ENCODE measurements at regions not wholly inside any gene's neighbourhood (a gene's known extent, or its start where the extent isn't known, plus 50 kb on each side); places are given as distances from the start of the nearest gene placed in this dataset.
"Not testable (repeated sequence)": the region's sequence is repeated elsewhere in the genome, so short reads cannot be mapped to it uniquely, and the experiment has no call there.

DNA sequence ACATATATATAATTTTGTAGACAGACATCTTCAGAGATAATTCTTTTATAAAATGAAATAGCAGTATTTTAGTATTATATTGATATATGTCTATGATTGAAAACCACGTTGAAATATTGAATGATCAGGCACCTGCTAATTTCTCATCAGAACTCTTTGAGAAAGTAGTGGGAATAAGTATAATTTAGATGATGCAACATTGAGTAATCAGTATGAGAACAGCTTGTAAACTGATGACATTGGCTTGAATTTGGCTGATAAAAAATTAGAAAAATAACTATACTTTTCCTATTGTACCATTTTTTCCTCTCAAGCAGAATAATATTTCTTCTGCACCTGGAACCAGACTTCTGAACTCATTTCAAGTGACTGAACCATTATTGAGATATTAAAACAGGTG lies 1316.8 kb downstream of the NCAM2 start:
- no peak for DNase-seq

DNA sequence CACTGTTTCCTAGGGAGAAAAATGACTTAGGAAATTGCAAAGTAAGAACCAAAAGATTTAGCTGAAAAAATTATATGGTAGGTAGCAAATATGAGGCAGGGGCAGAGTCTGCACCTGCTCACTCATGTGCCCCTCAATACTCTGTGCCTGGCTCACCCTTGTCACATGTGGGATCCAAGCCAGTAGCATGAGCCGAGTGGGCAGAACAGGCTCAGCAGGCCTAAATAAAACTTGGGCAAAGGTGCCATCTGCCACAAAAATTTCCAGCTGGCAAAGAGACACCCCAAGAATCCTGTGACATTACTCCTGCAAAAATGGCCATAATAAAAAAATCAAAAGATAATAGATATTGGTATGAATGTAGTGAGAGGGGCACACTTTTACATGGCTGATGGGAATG lies 1321.2 kb downstream of the NCAM2 start:
- DNase-seq: no peak

DNA sequence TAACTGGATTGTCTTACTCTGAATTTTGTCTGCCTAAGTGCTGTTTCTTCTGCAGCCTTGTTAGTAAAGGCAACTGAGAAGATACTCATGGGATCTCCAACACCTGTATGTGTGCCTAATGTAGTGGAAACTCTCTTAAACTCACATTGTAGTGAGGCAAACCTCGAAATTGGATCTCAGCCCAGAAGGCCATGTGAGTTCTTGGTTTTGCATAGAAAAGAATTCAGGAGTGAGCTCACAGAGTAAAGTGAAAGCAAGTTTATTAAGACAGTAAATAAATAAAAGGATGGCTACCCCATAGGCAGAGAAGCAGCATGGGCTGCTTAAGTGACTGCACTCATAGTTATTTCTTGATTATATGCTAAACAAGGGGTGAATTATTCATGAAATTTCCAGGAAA lies 1344.7 kb downstream of the NCAM2 start:
- no peak for DNase-seq

DNA sequence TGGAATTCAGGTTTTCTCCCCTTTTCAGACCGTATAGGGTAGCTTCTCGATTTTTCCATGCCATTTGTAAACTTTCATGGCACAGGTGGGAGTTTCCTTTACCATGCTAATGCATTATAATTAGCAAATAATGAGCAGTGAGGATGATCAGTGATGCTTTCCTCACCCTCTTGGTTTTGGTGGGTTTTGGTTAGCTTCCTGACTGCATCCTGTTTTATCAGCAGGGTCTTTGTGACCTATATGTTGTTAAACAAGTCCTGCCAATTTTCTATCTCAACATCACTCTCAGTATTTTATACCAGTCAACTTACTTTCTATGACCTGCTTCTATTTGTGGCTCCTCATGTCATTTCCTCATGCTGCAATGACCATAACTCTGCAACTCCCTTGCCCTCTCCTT lies 1345.1 kb downstream of the NCAM2 start:
- DNase-seq: no peak

DNA sequence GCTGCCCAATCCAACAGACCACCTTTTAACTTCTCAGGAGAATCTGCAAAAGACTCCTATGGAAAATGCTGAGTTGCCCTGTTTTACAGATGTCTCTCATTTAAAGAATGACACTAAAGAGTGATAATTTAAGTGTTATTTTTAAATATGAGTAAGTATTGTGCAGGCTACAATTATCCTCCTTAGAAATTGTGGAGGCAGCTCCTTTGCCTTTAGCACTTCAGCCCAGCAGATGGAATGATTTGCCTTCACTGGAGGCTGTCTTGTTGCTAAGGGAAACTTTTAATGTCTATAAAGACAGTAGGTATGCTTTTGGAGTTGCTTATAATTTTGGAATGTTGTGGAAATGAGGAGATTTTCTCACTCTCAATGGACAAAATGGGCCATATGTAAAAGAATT lies 1345.5 kb downstream of the NCAM2 start:
- DNase-seq: no peak

DNA sequence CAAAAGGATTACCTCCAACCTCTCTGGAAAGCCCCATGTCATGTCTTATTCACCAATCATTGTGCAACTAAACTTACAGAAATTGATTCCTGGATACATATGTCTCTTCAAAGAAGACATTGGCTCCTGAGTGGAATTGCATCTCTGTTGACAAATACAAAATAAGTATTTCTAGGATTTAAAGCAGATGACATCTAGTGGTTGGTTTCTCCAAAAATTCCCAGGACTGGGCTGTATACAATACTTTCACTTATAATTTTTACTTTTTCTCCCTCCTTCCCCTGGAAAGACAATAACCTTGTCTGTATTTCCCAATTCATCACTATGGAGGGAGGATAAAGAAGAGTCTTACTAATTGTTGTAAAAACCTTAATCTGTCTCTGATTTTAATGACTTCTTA lies 1347.4 kb downstream of the NCAM2 start:
- DNase-seq: no peak

DNA sequence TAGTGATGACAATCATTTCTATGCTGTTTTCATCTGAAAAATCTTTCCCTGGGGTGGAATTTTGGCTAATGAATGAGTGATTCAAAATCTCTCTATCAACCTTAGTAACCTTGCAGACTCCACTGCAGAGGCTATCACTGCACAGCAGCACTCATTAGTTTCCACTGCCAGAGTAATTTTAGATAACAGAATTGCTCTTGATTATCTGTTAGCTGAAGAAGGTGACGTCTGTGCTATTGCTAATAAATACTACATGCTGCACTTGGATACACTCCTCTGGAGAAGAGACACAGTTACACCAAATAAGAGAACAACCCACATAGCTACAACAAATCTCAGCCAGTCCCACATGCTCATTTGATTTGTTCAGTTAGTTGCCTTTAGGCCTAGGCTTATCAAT lies 1348.4 kb downstream of the NCAM2 start:
- DNase-seq: no peak

DNA sequence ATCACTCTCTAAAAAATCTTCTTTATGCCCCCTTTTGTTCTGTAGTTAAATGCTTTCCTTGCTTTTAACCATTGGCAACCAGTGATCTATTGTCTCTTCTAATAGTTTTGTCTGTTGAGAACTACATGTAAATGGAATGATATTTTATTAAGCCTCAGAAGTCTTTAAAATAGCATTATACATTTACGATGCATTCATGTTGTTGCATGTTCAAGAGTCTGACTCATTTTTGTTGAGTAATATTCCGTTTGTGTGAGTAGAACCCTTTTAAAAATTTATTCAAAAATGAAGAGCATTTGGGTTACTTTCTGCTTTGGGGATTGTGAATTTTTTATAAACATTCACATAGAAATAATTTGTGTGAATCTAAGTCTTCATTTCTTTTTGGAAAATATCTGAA lies 1352.9 kb downstream of the NCAM2 start:
- DNase-seq: no peak

DNA sequence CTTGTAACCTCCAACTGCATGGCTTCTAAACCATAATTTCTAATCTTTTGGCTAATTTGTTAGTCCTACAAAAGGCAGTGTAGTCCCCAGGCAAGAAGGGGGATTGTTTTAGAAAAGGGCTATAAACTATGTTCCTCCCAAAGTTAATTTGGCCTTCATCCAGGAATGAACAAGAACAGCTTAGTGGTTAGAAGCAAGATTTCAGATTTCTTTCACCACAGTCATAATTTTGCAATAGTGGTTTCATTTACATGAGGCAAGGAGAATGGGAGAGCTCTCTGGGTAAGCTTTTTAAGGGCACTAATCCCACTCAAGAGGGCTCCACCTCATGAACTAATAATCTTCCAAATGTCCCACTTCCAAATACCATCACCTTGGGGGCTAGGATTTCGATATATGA lies 1353.9 kb downstream of the NCAM2 start:
- no peak for DNase-seq

DNA sequence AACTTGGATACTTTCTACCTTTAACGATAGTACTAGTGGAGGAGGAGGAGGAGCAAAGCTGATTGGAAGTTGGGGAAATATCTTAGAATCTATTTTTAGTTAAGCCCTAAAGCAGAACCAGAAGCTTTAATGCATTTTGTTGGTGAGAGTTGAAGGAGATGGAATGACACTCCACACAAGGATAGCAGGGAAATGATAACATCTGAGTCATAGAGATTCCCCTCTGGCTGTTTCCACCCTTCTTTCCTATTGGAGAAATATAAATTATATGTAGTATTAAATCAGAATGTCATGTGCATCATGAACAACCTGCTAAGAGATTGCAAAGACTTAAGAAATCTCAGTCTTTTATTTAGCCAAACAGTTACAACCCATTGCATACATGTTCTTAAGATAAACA lies 1357.7 kb downstream of the NCAM2 start:
- DNase-seq: no peak

DNA sequence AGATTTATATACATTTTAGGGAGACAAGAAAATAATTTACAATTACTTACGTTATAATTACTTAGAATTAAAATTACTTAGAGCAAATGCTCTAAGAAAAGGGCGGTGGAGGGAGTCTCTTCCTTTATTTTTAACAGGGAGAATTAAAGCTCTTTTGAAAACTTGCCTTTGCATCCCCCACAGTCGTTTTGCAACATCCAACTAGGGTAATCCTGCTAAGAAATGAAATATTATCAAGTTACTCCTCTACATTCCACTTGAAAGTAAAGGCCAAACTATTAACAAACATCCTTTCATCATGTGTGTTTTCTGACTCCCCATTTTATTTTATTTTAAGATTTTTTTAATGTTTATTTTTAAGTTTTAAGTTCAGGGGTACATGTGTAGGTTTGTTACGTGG lies 1358.5 kb downstream of the NCAM2 start:
- no peak for DNase-seq

DNA sequence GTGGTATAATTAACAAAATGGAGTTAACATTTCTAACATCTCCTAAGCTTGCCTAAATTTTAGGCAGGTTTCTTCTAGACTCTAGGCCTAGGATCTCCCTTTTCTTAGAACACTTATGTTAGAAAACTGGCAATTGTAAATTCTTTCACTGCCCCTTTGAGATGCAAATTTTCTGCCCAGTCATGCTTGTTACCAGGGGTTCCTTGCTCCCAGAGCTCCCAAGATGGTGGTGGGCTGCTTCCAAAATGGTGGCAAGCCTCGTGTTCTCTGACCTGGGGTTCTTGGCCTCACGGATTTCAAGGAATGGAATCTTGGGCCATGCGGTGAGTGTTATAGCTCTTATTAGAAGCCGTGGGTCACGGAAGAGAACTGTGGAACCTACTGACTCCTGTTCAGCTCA lies 1361.4 kb downstream of the NCAM2 start:
- not testable (repeated sequence) for DNase-seq

DNA sequence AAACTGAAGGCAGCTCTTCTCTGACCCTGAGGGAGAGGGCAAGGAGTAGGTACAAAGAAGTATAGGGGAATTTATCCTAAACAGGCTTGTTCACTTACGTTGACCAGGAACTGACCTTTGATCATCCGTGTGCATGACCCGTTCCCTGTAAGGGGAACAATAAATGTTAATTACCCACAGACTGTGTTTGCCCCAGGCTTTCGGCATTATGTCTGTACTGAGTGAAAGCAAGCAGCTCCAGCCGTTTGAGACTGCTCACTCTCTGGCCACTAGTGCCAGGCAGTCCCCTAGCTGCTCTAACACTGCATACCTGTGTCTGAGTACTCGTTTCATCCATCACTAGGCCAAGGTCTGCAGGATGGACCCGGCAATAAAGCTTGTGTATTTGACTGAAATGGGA lies 1365.3 kb downstream of the NCAM2 start:
- DNase-seq: no peak

DNA sequence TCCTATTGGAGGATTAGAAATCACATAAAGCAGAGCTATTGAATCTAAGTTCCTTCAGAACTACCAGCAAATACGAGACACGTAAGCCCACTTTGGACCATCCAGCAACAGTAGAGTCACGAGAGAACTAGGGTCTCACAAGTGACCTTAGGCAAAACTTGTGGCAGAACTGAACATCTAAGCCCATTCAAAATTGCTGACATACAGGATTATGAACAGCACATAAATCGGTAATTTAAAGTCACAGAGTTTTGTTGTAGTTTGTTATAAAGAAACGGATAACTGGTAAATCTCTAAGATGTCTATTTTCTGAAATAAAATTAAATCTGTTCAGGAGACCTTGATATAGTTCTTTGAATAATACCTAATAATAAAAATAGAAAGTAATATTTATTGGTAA lies 1366.0 kb downstream of the NCAM2 start:
- DNase-seq: no peak

DNA sequence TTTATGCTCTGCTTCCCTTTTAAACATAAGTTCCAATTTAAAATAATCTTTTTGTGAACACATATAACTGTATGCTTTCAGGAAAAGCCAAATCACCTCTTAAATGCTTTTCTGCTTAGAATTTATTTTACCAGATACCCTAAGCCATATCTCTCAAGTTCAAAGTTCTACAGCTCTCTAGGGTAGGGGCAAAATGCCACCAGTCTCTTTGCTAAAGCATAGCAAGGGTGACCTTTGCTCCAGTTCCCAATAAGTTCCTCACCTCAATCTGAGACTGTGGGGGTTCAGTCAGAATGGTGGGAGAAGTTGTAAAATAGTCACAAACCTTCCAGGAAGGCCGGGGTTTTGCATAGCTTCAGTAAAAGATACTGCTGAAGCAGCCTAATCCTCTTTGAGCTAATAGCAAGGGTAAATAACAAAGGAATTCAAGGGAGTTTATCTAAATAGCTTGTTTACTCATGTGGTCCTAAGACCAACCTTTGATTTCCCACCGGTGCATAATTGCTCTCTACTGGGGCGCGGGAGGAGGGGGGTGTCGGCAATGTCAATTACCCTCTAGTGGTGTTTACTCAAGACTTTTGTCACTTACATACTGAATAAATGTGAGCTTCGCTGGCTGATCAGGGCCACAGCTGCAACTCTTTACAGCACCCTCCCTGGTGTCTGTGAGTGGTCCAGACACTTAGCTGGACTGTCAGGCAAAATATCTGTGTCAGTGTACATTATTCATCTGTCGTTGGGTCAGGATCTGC lies 1376.2 kb downstream of the NCAM2 start:
- DNase-seq: no peak

DNA sequence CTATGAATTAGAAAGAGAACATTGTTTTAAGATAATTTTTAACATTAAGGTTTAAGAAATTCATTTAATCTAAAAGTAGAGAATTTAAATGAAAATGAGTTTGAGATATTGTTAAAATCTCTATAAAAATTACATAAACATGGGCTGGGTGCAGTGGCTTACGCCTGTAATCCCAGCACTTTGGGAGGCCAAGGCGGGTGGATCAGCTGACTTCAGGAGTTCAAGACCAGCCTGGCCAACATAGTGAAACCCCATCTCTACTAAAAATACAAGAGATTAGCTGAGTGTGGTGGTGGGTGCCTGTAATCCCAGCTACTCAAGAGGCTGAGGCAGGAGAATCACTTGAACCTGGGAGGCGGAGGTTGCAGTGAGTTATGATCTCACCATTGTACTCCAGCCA lies 1379.6 kb downstream of the NCAM2 start:
- DNase-seq: not testable (repeated sequence)

DNA sequence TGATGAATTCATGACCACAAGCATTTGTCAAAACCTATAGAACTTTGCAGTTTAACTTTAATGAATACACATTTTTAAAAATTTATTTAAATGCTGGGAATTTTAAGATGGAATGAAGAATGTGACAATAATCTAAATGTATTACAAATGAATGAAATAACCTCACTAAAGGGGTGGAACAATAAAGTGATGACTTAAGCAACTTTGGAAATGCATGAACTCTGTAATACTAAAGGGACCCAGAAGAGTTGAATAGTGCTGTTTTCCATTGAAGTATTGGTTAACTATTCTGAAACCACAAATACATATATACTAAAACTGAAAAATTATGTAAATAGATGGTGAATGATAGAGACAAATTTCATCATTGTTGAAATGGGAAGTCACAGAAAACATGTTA lies 1395.1 kb downstream of the NCAM2 start:
- DNase-seq: no peak

DNA sequence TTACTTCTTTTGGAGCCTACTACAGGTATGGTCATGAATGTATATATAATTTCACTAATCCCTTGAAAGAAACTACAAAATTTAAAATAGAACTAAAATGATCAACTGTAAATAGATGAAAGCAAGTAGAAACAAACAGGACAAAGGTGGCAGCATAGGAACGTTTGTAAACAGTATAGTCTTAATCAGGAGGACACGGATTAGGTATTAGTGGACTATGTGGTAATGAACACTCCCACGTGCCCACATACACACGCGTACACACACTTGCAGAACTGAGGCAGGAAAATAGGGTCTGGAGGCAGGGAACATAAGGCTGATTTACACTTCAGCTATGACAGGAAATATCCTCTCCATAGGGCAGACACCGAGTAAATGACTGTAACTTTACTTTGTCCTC lies 1397.8 kb downstream of the NCAM2 start:
- DNase-seq: no peak

DNA sequence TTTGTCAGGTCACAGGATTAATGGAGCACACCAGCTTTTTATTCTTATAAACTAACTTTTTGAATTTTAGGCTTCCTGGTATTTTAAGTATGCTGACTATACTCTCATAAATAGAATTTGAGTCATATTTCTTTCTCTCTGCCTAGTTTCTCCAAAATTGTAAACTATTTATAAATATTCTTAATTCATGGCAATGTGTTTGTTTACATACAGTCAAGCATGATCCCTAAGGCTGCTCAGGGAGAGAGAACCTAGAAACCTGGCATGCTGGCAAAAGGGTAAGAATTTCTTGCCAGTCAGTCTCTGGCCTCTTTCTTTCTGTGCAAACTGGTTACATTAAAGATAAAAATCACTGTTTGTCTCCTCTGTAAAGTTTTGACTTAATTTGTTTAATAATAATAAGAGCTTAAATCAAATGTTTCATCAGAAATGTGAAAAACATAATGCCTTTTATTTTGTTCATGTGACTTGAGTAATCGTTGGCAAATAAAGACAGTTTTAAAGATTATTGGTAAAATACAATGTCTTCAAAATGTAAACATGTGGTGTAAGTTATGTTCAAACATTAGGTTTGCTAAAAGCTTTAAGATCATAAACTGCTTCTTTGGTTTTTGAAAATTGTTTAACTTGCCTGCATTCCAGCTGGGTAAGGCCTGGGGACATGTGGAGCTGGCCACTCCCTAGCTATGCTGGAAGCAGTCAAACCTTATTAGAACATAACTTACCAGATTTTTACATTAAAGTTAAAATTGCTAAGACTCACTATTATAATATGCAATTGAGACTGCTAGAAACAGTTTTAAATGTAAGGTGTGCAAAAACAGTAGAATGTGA lies 1401.7 kb downstream of the NCAM2 start:
- DNase-seq: no peak

DNA sequence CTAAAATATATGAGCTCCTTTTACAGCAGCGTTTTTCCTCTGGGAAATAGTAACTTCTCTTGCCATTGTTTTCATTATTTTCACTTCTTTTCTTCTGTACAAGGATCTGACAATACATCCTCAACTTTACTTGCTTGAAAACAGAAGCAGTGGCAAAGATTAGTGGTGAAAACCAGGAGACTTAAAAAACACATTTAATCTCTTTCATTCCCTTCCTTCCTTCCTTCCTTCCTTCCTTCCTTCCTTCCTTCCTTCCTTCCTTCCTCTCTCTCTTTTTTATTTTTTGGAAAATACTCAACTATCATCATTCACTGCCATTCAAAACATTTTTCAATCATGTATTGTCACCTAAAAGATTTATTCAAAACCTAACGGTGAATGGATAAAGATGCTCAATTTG lies 1411.4 kb downstream of the NCAM2 start:
- no peak for DNase-seq

DNA sequence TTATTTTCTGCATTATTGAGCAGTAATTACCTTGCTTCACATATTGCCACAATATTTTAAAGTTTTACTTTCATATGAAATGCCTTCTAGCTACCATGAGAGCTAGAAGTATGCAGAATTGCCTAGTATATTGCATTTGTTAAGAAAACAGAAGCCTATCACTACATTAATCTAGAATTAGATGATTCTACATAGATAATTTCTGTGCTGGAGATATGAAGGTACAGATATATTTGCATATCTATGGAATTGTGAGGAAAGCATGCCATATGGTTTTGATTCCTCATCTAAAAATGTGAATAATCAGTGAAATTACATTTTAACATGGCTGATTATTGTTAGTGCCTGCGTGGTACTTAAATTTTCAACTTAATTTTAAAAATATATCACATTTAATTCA lies 1418.3 kb downstream of the NCAM2 start:
- no peak for DNase-seq

DNA sequence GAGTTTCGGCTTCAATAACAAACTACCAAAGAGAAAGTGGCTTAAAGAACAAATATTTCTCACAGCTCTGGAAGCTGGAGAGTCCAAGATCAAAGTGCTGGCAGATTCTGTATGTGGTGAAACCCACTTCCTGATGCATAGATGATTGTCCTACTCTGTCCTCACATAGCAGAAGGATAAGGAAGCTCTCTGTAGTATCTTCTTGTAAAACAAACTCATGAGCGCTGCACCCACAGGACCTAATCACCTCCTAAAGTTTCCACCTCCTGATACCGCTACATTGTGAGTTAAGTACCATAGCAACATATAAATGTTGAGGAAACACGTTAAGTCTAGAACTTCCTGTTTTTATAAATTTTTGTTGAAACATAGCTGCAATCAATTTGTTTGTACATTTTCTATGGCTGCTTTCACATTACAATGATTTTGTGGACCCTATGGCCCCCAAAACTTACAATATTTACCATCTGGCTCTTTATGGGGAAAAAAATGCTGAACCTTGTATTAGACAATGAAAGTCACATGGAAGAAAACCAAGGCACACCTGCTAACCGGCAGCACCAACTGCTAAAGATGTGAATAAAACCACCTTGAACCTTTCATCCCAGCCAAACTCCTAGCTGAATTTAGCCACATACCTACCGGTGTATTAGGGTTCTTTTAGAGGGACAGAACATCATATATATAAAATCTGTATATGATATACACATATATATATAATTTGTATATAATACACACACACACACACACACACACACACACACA lies 1423.4 kb downstream of the NCAM2 start:
- no peak for DNase-seq

DNA sequence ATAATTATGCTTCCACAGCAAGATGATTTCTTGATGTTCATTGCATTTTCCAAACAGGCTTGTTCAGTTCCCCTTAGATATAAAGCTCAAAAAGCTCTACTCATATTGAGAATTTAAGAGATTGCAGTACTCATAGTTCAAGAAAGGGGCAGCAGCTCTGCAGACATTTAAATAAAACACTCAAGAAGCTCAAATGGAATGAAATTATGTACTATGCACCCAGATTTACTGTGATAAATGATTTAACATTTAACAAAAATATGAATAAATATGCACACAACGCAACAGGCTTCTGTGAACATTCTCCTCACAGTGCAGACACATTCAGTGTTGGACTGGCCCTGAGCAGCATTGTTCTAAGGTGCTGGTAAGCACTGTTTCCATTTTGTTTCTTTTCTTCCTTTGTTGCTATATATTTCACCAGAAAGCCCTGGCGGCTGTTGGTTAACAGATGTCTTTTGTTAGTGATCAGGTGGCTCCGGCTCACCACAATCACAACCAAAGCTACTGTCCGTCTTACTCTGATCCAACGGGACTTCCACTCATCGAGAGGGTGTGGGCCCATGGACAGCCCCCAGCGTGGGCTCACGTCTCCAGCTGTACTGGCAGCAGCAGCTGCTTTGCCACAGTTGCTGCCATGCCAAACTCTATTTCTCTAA lies 1440.3 kb downstream of the NCAM2 start:
- no peak for DNase-seq

Measured in NCI-H187 (cell line).